ENCODE measurements at regions not wholly inside any gene's neighbourhood (a gene's known extent, or its start where the extent isn't known, plus 50 kb on each side); places are given as distances from the start of the nearest gene placed in this dataset.

DNA sequence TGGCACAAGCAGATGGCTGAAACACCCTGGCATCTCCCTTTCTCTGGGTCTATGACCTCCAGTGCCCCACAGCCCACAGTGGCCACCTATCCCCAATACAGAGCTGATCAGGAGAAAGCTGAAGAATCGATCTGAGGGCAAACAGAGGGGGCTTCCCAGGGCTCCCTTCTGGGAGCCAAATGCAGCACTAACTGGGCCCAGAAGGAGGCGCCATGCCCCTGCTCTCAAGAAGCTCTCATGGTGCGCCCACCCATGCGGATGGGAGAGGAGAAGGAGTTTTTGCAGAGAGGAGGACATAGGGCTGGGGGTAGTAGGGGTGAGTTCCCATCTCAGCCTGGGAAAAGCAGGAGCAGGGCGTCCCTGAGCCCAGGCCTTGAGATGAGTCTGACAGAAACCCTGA is 787.3 kb upstream of the RAB6C start (continued):
- TF ChIP-seq, protein P1, sequence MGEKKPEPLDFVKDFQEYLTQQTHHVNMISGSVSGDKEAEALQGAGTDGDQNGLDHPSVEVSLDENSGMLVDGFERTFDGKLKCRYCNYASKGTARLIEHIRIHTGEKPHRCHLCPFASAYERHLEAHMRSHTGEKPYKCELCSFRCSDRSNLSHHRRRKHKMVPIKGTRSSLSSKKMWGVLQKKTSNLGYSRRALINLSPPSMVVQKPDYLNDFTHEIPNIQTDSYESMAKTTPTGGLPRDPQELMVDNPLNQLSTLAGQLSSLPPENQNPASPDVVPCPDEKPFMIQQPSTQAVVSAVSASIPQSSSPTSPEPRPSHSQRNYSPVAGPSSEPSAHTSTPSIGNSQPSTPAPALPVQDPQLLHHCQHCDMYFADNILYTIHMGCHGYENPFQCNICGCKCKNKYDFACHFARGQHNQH (CRISPR knock-in tag; IDR thresholded peaks at IDR 0.05): no peak
- TF ChIP-seq, protein P2, sequence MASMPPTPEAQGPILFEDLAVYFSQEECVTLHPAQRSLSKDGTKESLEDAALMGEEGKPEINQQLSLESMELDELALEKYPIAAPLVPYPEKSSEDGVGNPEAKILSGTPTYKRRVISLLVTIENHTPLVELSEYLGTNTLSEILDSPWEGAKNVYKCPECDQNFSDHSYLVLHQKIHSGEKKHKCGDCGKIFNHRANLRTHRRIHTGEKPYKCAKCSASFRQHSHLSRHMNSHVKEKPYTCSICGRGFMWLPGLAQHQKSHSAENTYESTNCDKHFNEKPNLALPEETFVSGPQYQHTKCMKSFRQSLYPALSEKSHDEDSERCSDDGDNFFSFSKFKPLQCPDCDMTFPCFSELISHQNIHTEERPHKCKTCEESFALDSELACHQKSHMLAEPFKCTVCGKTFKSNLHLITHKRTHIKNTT (CRISPR knock-in tag; IDR thresholded peaks at IDR 0.05): no peak
- TF ChIP-seq AKAP8 (CRISPR knock-in tag; IDR thresholded peaks at IDR 0.05): no peak

DNA sequence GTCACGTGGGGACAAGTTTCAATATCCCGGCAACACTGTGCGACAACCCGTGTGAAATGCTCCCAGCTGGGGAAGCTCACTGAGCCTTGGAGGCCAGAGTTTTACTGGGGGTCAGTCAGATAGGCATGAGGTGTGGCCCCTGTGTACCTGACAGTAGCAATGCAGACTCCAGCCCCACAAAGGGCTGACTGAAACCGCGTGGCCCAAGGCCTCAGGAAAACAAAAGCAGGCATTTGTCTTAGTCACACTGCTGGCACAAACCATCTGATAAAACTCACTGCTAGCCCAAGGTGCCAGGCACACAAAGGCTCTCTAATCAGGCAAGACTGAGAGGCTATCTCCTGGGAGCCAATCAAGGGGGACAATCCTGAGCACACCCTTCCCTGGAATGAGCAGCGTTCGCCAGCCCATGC is 786.6 kb upstream of the RAB6C start:
- no peak overlapping the region for H3K4me3 ChIP-seq (replicated peaks in 1 of 3; ENCODE audit: insufficient read depth in 1 of 3, low read depth in 2 of 3, low read length in 3 of 3)
- ATAC-seq: no peak
- WGBS (ENCODE audit: low lambda C conversion rate): 32% methylated on average over 8 of the region's 8 CpGs
- BruUV-seq (replicated peaks): no TSS peak
- H4K20me1 ChIP-seq (ENCODE audit: insufficient read depth, low read length): no peaks in the 10 kb centered on the region
- H3K9me3 ChIP-seq (ENCODE audit: low read length): no peaks in the 10 kb centered on the region
- in situ Hi-C loops (cut with HindIII; ENCODE audit: extremely low pct_ligation_motif_present, low pct_unique_long_range_greater_than_20kb): no loop called here
- H3K9ac ChIP-seq (ENCODE audit: insufficient read depth, low read depth, low read length): no peak overlapping the region
- H3K36me3 ChIP-seq (replicated peaks in 1 of 2; ENCODE audit: control insufficient read depth in 1 of 2, insufficient read depth in 2 of 2, low read length in 2 of 2): no peaks in the 10 kb centered on the region
- ChIA-PET CTCF (ENCODE audit: low intra/inter-chr PET ratio, low total read pairs) (no interaction called here), POLR2A (no interaction called here)
- TF ChIP-seq ZNF556 (CRISPR knock-in tag; IDR thresholded peaks at IDR 0.05; ENCODE audit: borderline replicate concordance) (no peak), SAP130 (CRISPR knock-in tag; IDR thresholded peaks at IDR 0.05; ENCODE audit: low read depth) (no peak), MIER2 (CRISPR knock-in tag; IDR thresholded peaks at IDR 0.05) (no peak), TBL1XR1 (IDR thresholded peaks at IDR 0.05; ENCODE audit: borderline replicate concordance, low read length, partially characterized antibody) (no peak), MEF2D (CRISPR knock-in tag; IDR thresholded peaks at IDR 0.05) (no peak)
- TF ChIP-seq, protein P3, sequence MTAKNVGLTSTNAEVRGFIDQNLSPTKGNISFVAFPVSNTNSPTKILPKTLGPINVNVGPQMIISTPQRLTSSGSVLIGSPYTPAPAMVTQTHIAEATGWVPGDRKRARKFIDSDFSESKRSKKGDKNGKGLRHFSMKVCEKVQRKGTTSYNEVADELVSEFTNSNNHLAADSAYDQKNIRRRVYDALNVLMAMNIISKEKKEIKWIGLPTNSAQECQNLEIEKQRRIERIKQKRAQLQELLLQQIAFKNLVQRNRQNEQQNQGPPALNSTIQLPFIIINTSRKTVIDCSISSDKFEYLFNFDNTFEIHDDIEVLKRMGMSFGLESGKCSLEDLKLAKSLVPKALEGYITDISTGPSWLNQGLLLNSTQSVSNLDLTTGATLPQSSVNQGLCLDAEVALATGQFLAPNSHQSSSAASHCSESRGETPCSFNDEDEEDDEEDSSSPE (CRISPR knock-in tag; IDR thresholded peaks at IDR 0.05): no peak
- TF ChIP-seq, protein P4, sequence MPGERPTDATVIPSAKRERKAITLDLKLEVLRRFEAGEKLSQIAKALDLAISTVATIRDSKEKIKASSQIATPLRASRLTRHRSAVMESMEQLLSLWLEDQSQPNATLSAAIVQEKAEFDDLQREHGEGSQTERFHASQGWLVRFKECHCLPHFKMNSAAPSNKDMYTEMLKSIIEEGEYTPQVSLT (CRISPR knock-in tag; IDR thresholded peaks at IDR 0.05; ENCODE audit: borderline replicate concordance, low read depth): no peak
- TF ChIP-seq, protein P5, sequence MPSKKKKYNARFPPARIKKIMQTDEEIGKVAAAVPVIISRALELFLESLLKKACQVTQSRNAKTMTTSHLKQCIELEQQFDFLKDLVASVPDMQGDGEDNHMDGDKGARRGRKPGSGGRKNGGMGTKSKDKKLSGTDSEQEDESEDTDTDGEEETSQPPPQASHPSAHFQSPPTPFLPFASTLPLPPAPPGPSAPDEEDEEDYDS (CRISPR knock-in tag; IDR thresholded peaks at IDR 0.05): no peak
- no peak overlapping the region for H3K27ac ChIP-seq (ENCODE audit: extremely low read length, insufficient read depth, low read length)
- FAIRE-seq: no peak
- DNase-seq (ENCODE audit: low spot score): no peak
- H3K4me2 ChIP-seq (ENCODE audit: low read depth, low read length): no peak overlapping the region
- no peaks in the 10 kb centered on the region for H3K4me1 ChIP-seq (ENCODE audit: insufficient read depth, low read length)
- peaks cover 4 to 45% of the 10 kb centered on the region in 2 experiments; a peak in 4 of 5 replicates for H3K27me3 ChIP-seq (ENCODE audit: control insufficient read depth in 1 of 2, insufficient read depth in 2 of 2, low read length in 2 of 2)
- H2AFZ ChIP-seq (ENCODE audit: low read length): no peak overlapping the region
- H3K79me2 ChIP-seq (ENCODE audit: insufficient read depth, low read length): no peaks in the 10 kb centered on the region
- intact Hi-C loops (cut with micrococcal nuclease; ENCODE audit: unreplicated experiment): no loop called here
